ENCODE measurements at regions not wholly inside any gene's neighbourhood (a gene's known extent, or its start where the extent isn't known, plus 50 kb on each side); places are given as distances from the start of the nearest gene placed in this dataset.
A peak's percentile ranks its signal among the peaks of the same experiment; 100 is the strongest.

DNA sequence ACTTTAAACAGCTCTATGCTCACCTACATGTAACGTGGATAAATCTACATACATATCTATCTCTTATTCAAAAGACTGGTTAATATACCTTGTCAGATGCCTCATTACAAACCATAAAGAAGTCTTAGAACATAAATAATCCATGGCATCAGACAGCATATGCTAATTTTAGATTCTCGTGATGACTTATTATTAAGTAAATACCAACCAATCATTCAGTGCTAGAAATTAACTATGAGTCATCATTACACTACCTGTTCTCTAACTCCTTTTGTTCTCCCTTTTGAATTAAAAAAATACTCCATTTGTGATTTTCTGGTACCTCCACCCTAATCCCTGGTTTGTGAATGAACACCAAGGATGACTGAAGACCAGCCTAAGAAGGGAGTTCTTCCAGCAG, 754.3 kb upstream of the ARGLU1 start:
- ChIA-PET POLR2A (no interaction called here), CTCF (no interaction called here)
- Mint-ChIP-seq H3K4me1 (no peaks in the 10 kb centered on the region), H3K9me3 (no peaks in the 10 kb centered on the region), H3K36me3 (no peaks in the 10 kb centered on the region), H3K27ac (no peak overlapping the region), H3K27me3 (ENCODE audit: low read depth) (no peaks in the 10 kb centered on the region), H3K4me3 (no peak overlapping the region)
- DNase-seq (ENCODE audit: low spot score) (no peak), ATAC-seq (no peak)
- TF ChIP-seq ETV6 (CRISPR knock-in tag; IDR thresholded peaks at IDR 0.05) = no peak

DNA sequence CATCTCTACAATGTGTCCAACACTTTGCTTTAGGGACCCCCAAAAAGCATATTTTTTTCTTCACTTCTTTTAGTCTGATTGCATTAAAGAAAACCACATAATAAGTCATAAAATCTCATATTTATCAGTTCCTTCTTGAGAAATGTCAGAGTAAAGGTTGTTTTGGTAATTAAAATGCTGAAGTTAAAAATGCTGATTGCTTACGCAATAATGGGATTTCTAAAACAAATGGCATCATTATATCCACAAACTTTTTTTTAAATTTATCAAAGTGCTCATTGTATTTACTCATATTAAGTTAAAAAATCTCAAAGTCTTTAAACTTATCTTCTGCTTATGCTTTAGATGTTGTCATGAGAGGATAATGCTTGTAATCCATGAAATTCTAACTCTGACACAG, 737.2 kb upstream of the ARGLU1 start:
- ChIA-PET CTCF (no interaction called here), POLR2A (no interaction called here)
- DNase-seq (ENCODE audit: low spot score) = no peak
- H3K27ac Mint-ChIP-seq = no peak overlapping the region
- H3K9me3 Mint-ChIP-seq = no peaks in the 10 kb centered on the region
- ATAC-seq = no peak
- no peaks in the 10 kb centered on the region for H3K36me3 Mint-ChIP-seq
- no peaks in the 10 kb centered on the region for H3K4me1 Mint-ChIP-seq
- no peak for TF ChIP-seq HMGXB4 (CRISPR knock-in tag; IDR thresholded peaks at IDR 0.05)
- TF ChIP-seq ZNF396 (CRISPR knock-in tag; IDR thresholded peaks at IDR 0.05; ENCODE audit: borderline replicate concordance) = no peak
- TF ChIP-seq NFATC4 (CRISPR knock-in tag; IDR thresholded peaks at IDR 0.05) = no peak
- TF ChIP-seq HMGA2 (CRISPR knock-in tag; IDR thresholded peaks at IDR 0.05) = no peak
- no peak for TF ChIP-seq CBFB (CRISPR knock-in tag; IDR thresholded peaks at IDR 0.05; ENCODE audit: low read depth)
- TF ChIP-seq FOXP1 (CRISPR knock-in tag; IDR thresholded peaks at IDR 0.05; ENCODE audit: borderline replicate concordance) = no peak
- TF ChIP-seq, protein P1, sequence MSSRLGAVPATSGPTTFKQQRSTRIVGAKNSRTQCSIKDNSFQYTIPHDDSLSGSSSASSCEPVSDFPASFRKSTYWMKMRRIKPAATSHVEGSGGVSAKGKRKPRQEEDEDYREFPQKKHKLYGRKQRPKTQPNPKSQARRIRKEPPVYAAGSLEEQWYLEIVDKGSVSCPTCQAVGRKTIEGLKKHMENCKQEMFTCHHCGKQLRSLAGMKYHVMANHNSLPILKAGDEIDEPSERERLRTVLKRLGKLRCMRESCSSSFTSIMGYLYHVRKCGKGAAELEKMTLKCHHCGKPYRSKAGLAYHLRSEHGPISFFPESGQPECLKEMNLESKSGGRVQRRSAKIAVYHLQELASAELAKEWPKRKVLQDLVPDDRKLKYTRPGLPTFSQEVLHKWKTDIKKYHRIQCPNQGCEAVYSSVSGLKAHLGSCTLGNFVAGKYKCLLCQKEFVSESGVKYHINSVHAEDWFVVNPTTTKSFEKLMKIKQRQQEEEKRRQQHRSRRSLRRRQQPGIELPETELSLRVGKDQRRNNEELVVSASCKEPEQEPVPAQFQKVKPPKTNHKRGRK (CRISPR knock-in tag; IDR thresholded peaks at IDR 0.05; ENCODE audit: borderline replicate concordance) = no peak
- TF ChIP-seq, protein P2, sequence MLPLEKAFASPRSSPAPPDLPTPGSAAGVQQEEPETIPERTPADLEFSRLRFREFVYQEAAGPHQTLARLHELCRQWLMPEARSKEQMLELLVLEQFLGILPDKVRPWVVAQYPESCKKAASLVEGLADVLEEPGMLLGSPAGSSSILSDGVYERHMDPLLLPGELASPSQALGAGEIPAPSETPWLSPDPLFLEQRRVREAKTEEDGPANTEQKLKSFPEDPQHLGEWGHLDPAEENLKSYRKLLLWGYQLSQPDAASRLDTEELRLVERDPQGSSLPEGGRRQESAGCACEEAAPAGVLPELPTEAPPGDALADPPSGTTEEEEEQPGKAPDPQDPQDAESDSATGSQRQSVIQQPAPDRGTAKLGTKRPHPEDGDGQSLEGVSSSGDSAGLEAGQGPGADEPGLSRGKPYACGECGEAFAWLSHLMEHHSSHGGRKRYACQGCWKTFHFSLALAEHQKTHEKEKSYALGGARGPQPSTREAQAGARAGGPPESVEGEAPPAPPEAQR (CRISPR knock-in tag; IDR thresholded peaks at IDR 0.05) = no peak
- no peaks in the 10 kb centered on the region for H3K27me3 Mint-ChIP-seq (ENCODE audit: low read depth)
- H3K4me3 Mint-ChIP-seq = no peak overlapping the region

DNA sequence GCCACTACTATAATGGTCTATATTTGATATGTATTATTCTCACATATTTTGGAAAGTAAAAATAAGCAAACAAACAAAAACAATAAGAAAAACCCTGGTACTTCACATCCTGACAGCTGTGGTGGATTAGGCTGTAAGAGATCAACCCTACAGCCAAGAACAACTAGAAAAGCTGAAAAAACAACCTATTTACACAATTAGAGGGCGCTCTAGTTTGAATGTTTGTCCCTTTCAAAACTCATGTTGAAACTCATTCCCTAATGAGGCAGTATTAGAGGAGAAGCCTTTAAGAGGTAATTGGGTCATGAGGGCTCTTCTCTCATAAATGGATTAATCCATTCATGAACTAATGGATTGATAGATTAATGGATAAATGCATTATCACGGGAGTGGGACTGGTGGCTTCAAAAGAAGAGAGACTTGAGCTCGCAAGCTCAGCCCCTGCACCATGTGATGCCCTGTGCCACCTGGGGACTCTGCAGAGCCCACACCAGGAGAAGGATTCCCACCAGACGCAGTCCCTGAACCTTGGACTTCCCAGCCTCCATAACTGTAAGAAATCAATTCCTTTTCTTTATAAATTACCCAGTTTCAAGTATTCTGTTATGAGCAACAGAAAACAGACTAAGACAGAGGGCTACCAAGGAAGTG, 733.9 kb upstream of the ARGLU1 start:
- ChIA-PET POLR2A (no interaction called here), CTCF (interaction anchor here (0.6 to 1.6 kb wide), 12 partner anchors 9 to 854 kb away, joined by 3 to 5 read pairs (median 3); no protein-coding TSS in a partner anchor)
- no peaks in the 10 kb centered on the region for H3K27me3 Mint-ChIP-seq (ENCODE audit: low read depth)
- DNase-seq (ENCODE audit: low spot score) (no peak), ATAC-seq (peak; percentile 86)
- TF ChIP-seq, protein P3, sequence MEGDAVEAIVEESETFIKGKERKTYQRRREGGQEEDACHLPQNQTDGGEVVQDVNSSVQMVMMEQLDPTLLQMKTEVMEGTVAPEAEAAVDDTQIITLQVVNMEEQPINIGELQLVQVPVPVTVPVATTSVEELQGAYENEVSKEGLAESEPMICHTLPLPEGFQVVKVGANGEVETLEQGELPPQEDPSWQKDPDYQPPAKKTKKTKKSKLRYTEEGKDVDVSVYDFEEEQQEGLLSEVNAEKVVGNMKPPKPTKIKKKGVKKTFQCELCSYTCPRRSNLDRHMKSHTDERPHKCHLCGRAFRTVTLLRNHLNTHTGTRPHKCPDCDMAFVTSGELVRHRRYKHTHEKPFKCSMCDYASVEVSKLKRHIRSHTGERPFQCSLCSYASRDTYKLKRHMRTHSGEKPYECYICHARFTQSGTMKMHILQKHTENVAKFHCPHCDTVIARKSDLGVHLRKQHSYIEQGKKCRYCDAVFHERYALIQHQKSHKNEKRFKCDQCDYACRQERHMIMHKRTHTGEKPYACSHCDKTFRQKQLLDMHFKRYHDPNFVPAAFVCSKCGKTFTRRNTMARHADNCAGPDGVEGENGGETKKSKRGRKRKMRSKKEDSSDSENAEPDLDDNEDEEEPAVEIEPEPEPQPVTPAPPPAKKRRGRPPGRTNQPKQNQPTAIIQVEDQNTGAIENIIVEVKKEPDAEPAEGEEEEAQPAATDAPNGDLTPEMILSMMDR (IDR thresholded peaks at IDR 0.05) = peak; percentile 27; the same call in 1 of the 2 replicates
- no peak for TF ChIP-seq AR (CRISPR knock-in tag; IDR thresholded peaks at IDR 0.05)
- no peaks in the 10 kb centered on the region for H3K9me3 Mint-ChIP-seq
- no peak overlapping the region for H3K27ac Mint-ChIP-seq
- H3K4me3 Mint-ChIP-seq = no peak overlapping the region
- no peaks in the 10 kb centered on the region for H3K36me3 Mint-ChIP-seq
- H3K4me1 Mint-ChIP-seq = no peaks in the 10 kb centered on the region
